ENCODE measurements at regions not wholly inside any gene's neighbourhood (a gene's known extent, or its start where the extent isn't known, plus 50 kb on each side); places are given as distances from the start of the nearest gene placed in this dataset.

GRCh38 chr3:106268696-106269095, 399.9 kb upstream of the CBLB start:
- no peak for TF ChIP-seq CTCF (IDR thresholded peaks at IDR 0.05)
- no peak for TF ChIP-seq POLR2A (IDR thresholded peaks at IDR 0.05)
